Activated CD8-positive, alpha-beta T cell treated with anti-CD3 and anti-CD28 coated beads, Interleukin-2, amount 10 ng/mL, durations not matched to agents 7 days and 5 days (primary cell): ENCODE measurements at regions not wholly inside any gene's neighbourhood (a gene's known extent, or its start where the extent isn't known, plus 50 kb on each side); places are given as distances from the start of the nearest gene placed in this dataset.

Experiments used
- ATAC-seq: fragments of 150-1000 bp; cut with Tn5 transposase; one replicate; pipeline ENCODE4 v1.10.0; 2021; ENCODE audit warnings: moderate library complexity
- CTCF ChIA-PET: fragments of 350-600 bp; sonication (Branson Sonifier 250); formaldehyde crosslinking; loops from one replicate; lab custom pipeline; 2021; ENCODE audit warnings: antibody characterized with exemption; lab: Charles Lee
- POLR2A ChIA-PET: fragments of 350-600 bp; sonication (Branson Sonifier 250); formaldehyde crosslinking; loops from one replicate; lab custom pipeline; 2021; ENCODE audit warnings: antibody characterized with exemption; lab: Charles Lee
- DNase-seq: peaks from one replicate; pipeline ENCODE4 v3.0.0-alpha.2; 2020
- H3K27ac Mint-ChIP-seq: one replicate; pipeline ENCODE4 v1.8.0; 2021; ENCODE audit warnings: mild to moderate bottlenecking, mixed read lengths
- H3K27me3 Mint-ChIP-seq: one replicate; pipeline ENCODE4 v1.8.0; 2021; ENCODE audit warnings: low read depth, mixed read lengths
- H3K36me3 Mint-ChIP-seq: one replicate; pipeline ENCODE4 v1.8.0; 2021; ENCODE audit warnings: low read depth, mixed read lengths
- H3K4me1 Mint-ChIP-seq: one replicate; pipeline ENCODE4 v1.8.0; 2021; ENCODE audit warnings: low read depth, mixed read lengths
- H3K4me3 Mint-ChIP-seq: one replicate; pipeline ENCODE4 v1.8.0; 2021; ENCODE audit warnings: mild to moderate bottlenecking, mixed read lengths
- H3K9me3 Mint-ChIP-seq: one replicate; pipeline ENCODE4 v1.8.0; 2022; ENCODE audit warnings: mixed read lengths; ENCODE audit not compliant: insufficient read depth

- ATAC-seq, result no peak
- CTCF ChIA-PET, result no interaction called here
- H3K36me3 Mint-ChIP-seq, result no peaks in the 10 kb centered on the region
- POLR2A ChIA-PET, result no interaction called here
- H3K4me1 Mint-ChIP-seq, result no peaks in the 10 kb centered on the region
- no peak overlapping the region for H3K4me3 Mint-ChIP-seq
- H3K27me3 Mint-ChIP-seq, result no peaks in the 10 kb centered on the region
- no peak overlapping the region for H3K27ac Mint-ChIP-seq
- DNase-seq, result no peak
- H3K9me3 Mint-ChIP-seq, result no peaks in the 10 kb centered on the region
Measured at GRCh38 chr1:60162936-60163335, 89.4 kb upstream of the C1orf87 start.

DNA sequence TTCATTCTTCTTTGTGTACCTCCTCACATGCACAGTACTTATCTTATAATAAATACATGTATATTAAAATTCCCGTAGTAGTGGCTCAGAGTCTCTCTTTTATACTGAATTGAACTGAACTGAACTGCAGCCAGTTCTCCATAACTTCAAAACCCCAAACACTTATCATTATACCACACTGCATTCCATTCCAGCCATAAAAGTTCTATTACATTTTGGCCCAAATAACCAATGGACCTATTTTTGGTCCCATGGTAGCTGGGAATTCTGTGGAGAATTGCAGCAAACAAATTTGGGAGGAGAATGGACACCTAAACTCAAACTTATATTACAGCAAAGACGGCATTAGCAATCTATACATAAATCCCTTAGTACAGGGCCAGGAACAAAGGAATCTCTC, 86.6 kb upstream of the C1orf87 start:
- CTCF ChIA-PET, result no interaction called here
- ATAC-seq, result no peak
- POLR2A ChIA-PET, result no interaction called here
- Mint-ChIP-seq H3K9me3 (no peaks in the 10 kb centered on the region), H3K27me3 (no peaks in the 10 kb centered on the region), H3K4me1 (no peaks in the 10 kb centered on the region), H3K36me3 (no peaks in the 10 kb centered on the region), H3K4me3 (no peak overlapping the region), H3K27ac (no peak overlapping the region)
- no peak for DNase-seq

- CTCF ChIA-PET, result interaction anchor here (0.8 kb wide), 1 partner anchor 20 kb away, joined by 5 read pairs; no protein-coding TSS in a partner anchor
- Mint-ChIP-seq H3K27me3 (no peaks in the 10 kb centered on the region), H3K4me1 (no peaks in the 10 kb centered on the region), H3K27ac (no peak overlapping the region), H3K36me3 (no peaks in the 10 kb centered on the region), H3K4me3 (no peak overlapping the region), H3K9me3 (no peaks in the 10 kb centered on the region)
- DNase-seq, result no peak
- ATAC-seq, result no peak
- POLR2A ChIA-PET, result no interaction called here
Measured at GRCh38 chr1:60156371-60156770, 82.8 kb upstream of the C1orf87 start.

- Mint-ChIP-seq H3K4me3 (no peak overlapping the region), H3K27ac (no peak overlapping the region), H3K9me3 (no peaks in the 10 kb centered on the region), H3K4me1 (no peaks in the 10 kb centered on the region), H3K36me3 (no peaks in the 10 kb centered on the region), H3K27me3 (no peaks in the 10 kb centered on the region)
- CTCF ChIA-PET, result no interaction called here
- POLR2A ChIA-PET, result no interaction called here
- ATAC-seq, result no peak
- no peak for DNase-seq
Measured at GRCh38 chr1:60153961-60154360, 80.4 kb upstream of the C1orf87 start.

GRCh38 chr1:60152891-60153290, 79.3 kb upstream of the C1orf87 start:
- DNase-seq (no peak), ATAC-seq (no peak)
- CTCF ChIA-PET, result no interaction called here
- H3K27ac Mint-ChIP-seq, result no peak overlapping the region
- H3K4me3 Mint-ChIP-seq, result no peak overlapping the region
- no peaks in the 10 kb centered on the region for H3K9me3 Mint-ChIP-seq
- POLR2A ChIA-PET, result no interaction called here
- no peaks in the 10 kb centered on the region for H3K36me3 Mint-ChIP-seq
- H3K27me3 Mint-ChIP-seq, result no peaks in the 10 kb centered on the region
- no peaks in the 10 kb centered on the region for H3K4me1 Mint-ChIP-seq

- DNase-seq, result no peak
- no peak overlapping the region for H3K27ac Mint-ChIP-seq
- ChIA-PET CTCF (no interaction called here), POLR2A (no interaction called here)
- no peak overlapping the region for H3K4me3 Mint-ChIP-seq
- H3K27me3 Mint-ChIP-seq, result no peaks in the 10 kb centered on the region
- H3K9me3 Mint-ChIP-seq, result no peaks in the 10 kb centered on the region
- no peaks in the 10 kb centered on the region for H3K36me3 Mint-ChIP-seq
- ATAC-seq, result no peak
- no peaks in the 10 kb centered on the region for H3K4me1 Mint-ChIP-seq
Measured at GRCh38 chr1:60151311-60151710, 77.7 kb upstream of the C1orf87 start.

GRCh38 chr1:60149251-60149650, 75.7 kb upstream of the C1orf87 start:
- no peaks in the 10 kb centered on the region for H3K36me3 Mint-ChIP-seq
- no peak for ATAC-seq
- POLR2A ChIA-PET, result no interaction called here
- no peak for DNase-seq
- CTCF ChIA-PET, result no interaction called here
- H3K27ac Mint-ChIP-seq, result no peak overlapping the region
- H3K4me3 Mint-ChIP-seq, result no peak overlapping the region
- H3K4me1 Mint-ChIP-seq, result no peaks in the 10 kb centered on the region
- H3K27me3 Mint-ChIP-seq, result no peaks in the 10 kb centered on the region
- no peaks in the 10 kb centered on the region for H3K9me3 Mint-ChIP-seq

DNA sequence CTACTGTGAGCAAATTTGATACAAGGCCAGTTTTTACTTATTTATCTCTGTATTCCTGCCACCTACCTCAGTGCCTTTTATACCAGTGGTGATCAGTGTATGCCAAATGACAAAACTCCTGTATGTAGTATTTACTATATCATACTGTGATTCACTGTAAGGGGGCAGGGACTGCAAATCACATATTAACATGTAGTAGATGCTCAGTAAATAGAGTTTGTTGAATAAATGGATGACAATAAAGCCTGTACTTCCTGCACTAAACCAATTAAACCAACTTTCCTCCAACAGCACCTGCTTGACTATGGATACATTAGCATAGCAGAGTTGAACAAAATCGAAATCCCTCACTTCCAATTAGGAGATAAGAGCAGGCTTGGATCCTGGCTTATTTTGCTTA, 73.3 kb upstream of the C1orf87 start:
- no peaks in the 10 kb centered on the region for H3K9me3 Mint-ChIP-seq

GRCh38 chr1:60145771-60146170, 72.2 kb upstream of the C1orf87 start:
- no peak overlapping the region for H3K4me3 Mint-ChIP-seq
- no peak for DNase-seq
- ChIA-PET POLR2A (no interaction called here), CTCF (no interaction called here)
- no peaks in the 10 kb centered on the region for H3K36me3 Mint-ChIP-seq
- H3K4me1 Mint-ChIP-seq, result no peaks in the 10 kb centered on the region
- ATAC-seq, result no peak
- no peaks in the 10 kb centered on the region for H3K9me3 Mint-ChIP-seq
- H3K27me3 Mint-ChIP-seq, result no peaks in the 10 kb centered on the region
- no peak overlapping the region for H3K27ac Mint-ChIP-seq

More for the DNA sequence above, 73.3 kb upstream of the C1orf87 start:
- Mint-ChIP-seq H3K4me1 (no peaks in the 10 kb centered on the region), H3K27ac (no peak overlapping the region), H3K27me3 (no peaks in the 10 kb centered on the region), H3K4me3 (no peak overlapping the region), H3K36me3 (no peaks in the 10 kb centered on the region)
- ATAC-seq (no peak), DNase-seq (no peak)
- ChIA-PET POLR2A (no interaction called here), CTCF (no interaction called here)

DNA sequence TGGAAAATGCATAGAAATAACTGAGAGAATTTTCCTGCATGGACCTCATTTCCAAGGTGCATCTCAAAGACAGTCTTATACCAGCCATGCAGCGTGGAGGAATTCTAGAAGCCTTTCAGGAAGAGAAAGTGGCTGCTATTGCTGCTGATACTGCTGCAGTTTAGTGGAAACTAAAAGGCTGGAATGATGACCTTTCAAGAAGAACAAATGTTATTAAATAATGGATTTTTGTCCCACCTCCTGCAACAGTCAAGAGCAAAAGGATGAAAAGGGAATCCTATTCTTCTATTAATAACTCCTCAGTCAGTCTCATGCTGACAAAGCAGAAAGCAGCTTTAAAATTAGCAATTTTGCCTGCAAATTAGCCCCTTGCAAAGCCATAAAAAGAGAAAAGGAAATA, 68.2 kb upstream of the C1orf87 start:
- POLR2A ChIA-PET, result no interaction called here
- ATAC-seq, result no peak
- no peaks in the 10 kb centered on the region for H3K4me1 Mint-ChIP-seq

GRCh38 chr1:60141276-60141675, 67.7 kb upstream of the C1orf87 start:
- ChIA-PET POLR2A (no interaction called here), CTCF (no interaction called here)
- no peak for ATAC-seq
- no peaks in the 10 kb centered on the region for H3K9me3 Mint-ChIP-seq
- no peaks in the 10 kb centered on the region for H3K27me3 Mint-ChIP-seq
- no peaks in the 10 kb centered on the region for H3K4me1 Mint-ChIP-seq
- H3K27ac Mint-ChIP-seq, result no peak overlapping the region
- DNase-seq, result no peak
- H3K36me3 Mint-ChIP-seq, result no peaks in the 10 kb centered on the region
- no peak overlapping the region for H3K4me3 Mint-ChIP-seq

More for the DNA sequence above, 68.2 kb upstream of the C1orf87 start:
- no peak overlapping the region for H3K4me3 Mint-ChIP-seq
- CTCF ChIA-PET, result no interaction called here
- H3K27me3 Mint-ChIP-seq, result no peaks in the 10 kb centered on the region
- DNase-seq, result no peak
- H3K36me3 Mint-ChIP-seq, result no peaks in the 10 kb centered on the region
- no peaks in the 10 kb centered on the region for H3K9me3 Mint-ChIP-seq
- no peak overlapping the region for H3K27ac Mint-ChIP-seq

GRCh38 chr1:60137406-60137805, 63.8 kb upstream of the C1orf87 start:
- POLR2A ChIA-PET, result no interaction called here

DNA sequence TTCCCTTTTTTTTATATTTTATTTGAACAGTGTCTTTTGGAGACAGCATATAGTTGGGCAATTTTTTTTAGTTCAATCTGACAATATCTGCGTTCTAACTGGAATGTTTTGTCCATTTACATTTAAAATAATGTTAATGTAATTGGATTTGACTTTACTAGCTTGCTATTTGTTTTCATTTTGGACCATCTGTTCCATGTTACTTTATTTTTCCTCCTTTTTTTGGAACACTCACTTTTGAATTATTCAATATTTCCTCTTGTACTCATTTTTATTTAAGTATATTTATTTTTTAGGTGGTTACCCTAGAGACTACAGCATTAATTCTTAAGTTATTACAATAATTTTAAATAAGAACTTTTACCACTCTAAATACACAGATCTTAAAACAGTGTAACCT, 62.8 kb upstream of the C1orf87 start:
- Mint-ChIP-seq H3K4me1 (peaks cover 6% of the 10 kb centered on the region), H3K9me3 (no peaks in the 10 kb centered on the region), H3K27me3 (no peaks in the 10 kb centered on the region), H3K36me3 (no peaks in the 10 kb centered on the region), H3K27ac (no peak overlapping the region), H3K4me3 (no peak overlapping the region)
- POLR2A ChIA-PET, result no interaction called here
- CTCF ChIA-PET, result no interaction called here
- ATAC-seq (no peak), DNase-seq (no peak)

More at GRCh38 chr1:60137406-60137805, 63.8 kb upstream of the C1orf87 start:
- no peaks in the 10 kb centered on the region for H3K27me3 Mint-ChIP-seq
- H3K27ac Mint-ChIP-seq, result no peak overlapping the region
- ATAC-seq (no peak), DNase-seq (no peak)
- peaks cover 6% of the 10 kb centered on the region for H3K4me1 Mint-ChIP-seq
- H3K4me3 Mint-ChIP-seq, result no peak overlapping the region
- no peaks in the 10 kb centered on the region for H3K9me3 Mint-ChIP-seq
- CTCF ChIA-PET, result interaction anchor here (1.0 kb wide), 1 partner anchor 132 kb away, joined by 3 read pairs; no protein-coding TSS in a partner anchor
- H3K36me3 Mint-ChIP-seq, result no peaks in the 10 kb centered on the region
